ENCODE measurements at regions not wholly inside any gene's neighbourhood (a gene's known extent, or its start where the extent isn't known, plus 50 kb on each side); places are given as distances from the start of the nearest gene placed in this dataset.
"Not testable (repeated sequence)": the region's sequence is repeated elsewhere in the genome, so short reads cannot be mapped to it uniquely, and the experiment has no call there.

GRCh38 chr5:3105172-3105571, 353.7 kb upstream of the IRX2 start:
- no peak for DNase-seq (ENCODE audit: low read depth in 2 of 2)

GRCh38 chr5:3104429-3105060, 353.1 kb upstream of the IRX2 start:
- DNase-seq (ENCODE audit: low read depth in 2 of 2), result no peak

DNA sequence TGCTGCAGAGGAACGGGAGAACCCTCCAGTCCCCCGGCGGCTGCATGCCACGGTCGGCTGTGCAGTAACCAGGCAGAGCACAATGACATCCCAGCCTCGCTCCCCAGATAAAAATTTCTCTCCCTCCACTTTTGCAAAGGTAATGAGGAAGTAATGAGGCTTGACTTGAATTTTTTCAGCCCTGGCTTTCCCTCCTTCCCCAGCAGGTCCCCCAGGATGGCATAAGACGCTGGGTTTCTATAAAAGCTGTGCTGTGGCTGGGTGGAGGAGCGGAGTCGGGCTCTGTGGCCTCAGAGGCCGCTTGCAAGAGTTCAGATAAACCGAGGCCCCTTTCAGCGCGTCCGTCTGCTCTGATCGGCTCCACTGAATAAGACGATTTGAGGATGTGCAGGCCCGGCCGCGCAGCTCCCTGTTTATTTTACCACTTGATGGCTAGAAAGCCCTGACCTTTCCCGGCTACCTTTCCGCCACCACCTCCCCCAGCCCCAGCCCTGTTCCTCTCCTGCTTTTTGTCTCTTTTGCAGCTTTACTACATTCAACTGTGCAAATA, 351.9 kb upstream of the IRX2 start:
- DNase-seq (ENCODE audit: low read depth in 2 of 2), result no peak

DNA sequence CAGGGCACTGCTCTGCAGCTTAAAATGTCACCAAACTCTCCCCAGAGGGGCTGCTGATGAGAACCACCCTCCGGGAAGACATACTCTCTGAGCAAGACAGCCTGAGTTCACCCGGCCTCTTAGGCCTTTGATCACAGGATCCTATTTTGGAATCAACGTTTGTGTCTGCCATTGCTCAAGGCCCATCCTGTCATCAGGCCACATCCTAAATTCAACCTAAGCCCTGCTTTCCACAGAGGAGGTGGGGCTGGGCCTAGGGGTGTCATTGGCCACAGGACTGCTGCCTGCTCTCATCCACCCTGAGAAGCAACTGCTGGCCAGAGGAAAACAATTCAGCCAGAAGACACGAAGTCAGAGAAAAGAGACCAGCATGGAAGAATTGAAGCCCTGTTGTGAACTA, 351.1 kb upstream of the IRX2 start:
- no peak for DNase-seq (ENCODE audit: low read depth in 2 of 2)

DNA sequence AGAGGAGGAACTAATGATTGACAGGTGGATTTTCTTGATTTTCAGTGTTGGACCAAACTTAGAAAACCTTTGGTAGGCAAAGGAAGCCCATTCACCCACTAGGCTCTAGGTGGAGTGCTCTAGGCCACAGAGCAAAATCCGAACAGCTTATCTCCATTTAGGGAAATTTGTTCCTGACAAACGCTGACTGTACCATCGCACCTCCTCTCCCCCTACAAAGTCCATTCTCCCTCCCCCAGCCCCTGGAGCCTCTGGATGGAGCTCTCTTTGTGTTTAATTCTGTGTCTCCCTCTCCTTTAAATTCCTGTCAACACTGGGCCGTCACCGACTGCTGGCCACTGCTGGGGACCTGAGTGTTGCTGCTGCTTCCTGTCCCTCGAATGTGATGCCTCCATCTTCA, 350.1 kb upstream of the IRX2 start:
- DNase-seq (ENCODE audit: low read depth in 2 of 2), result no peak

GRCh38 chr5:3100921-3101551, 349.6 kb upstream of the IRX2 start:
- DNase-seq (ENCODE audit: low read depth in 2 of 2), result no peak

GRCh38 chr5:3099954-3100353, 348.5 kb upstream of the IRX2 start:
- DNase-seq (ENCODE audit: low read depth in 2 of 2), result no peak

GRCh38 chr5:3099526-3099925, 348.0 kb upstream of the IRX2 start:
- no peak for DNase-seq (ENCODE audit: low read depth in 2 of 2)

GRCh38 chr5:3098821-3099220, 347.3 kb upstream of the IRX2 start:
- DNase-seq (ENCODE audit: low read depth in 2 of 2), result no peak

DNA sequence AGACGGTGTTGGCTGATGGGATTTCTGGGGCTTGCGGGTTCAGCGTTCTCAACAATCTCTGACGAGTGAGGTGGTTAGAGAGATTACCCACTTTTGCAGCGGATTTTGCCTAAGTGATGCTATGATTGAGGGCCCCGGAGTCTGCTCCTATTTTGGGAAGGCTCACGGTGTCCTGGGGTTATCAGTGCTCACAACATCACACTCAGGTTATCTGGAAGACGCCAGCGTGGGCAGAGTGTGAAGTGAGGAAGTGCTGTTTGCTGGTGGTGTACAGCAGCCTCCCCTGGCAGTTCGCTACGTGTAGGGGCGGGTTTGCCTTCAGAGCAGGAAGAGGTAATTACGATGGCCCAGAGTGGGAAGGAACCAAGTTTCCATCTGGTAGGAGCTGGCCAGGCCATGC, 341.2 kb upstream of the IRX2 start:
- DNase-seq (ENCODE audit: low read depth in 2 of 2), result no peak

GRCh38 chr5:3092211-3092610, 340.7 kb upstream of the IRX2 start:
- no peak for DNase-seq (ENCODE audit: low read depth in 2 of 2)

DNA sequence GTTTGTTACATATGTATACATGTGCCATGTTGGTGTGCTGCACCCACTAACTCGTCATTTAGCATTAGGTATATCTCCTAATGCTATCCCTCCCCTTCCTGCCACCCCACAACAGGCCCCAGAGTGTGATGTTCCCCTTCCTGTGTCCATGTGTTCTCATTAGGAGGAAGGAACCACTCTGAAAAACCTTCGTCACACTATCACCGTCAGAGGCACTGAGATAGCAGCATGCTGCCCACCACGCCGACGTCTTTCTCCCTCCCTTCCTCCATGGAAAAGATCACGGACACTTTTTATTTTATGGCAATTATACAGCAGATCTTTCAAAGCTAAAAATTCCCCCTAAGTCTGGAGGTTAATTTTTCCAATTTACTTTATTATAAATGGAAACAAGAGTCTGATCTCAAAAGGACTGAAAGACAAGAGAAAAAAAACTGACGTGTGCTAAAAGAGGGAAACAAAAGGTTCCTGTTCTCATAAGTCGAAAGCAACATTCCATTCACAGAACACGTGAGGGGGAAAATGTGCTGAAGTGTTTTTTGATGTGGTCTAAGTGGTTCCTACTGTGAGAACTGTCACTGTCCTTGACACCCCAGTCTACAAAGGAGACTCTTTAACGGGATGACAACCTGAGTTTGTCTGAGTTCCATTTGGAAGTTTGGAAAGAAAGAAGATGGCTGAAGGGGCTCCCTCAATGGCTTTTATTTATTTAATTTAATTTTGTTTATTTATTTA, 339.7 kb upstream of the IRX2 start:
- no peak for DNase-seq (ENCODE audit: low read depth in 2 of 2)

DNA sequence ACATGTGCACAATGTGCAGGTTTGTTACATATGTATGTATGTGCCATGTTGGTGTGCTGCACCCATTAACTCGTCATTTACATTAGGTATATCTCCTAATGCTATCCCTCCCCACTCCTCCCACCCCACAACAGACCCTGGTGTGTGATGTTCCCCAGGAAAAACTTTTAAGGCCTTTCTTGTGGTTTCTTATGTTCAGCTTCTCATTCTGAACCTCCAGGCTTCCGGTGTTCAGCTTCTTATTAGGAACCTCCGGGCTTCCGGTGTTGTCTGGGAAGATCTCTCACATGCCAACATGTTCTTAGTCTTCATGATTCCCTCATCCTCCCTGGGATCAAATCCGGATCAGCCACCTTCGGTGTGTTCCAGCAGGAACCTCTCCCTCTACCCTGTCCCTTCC, 338.8 kb upstream of the IRX2 start:
- not testable (repeated sequence) for DNase-seq (ENCODE audit: low read depth in 2 of 2)

DNA sequence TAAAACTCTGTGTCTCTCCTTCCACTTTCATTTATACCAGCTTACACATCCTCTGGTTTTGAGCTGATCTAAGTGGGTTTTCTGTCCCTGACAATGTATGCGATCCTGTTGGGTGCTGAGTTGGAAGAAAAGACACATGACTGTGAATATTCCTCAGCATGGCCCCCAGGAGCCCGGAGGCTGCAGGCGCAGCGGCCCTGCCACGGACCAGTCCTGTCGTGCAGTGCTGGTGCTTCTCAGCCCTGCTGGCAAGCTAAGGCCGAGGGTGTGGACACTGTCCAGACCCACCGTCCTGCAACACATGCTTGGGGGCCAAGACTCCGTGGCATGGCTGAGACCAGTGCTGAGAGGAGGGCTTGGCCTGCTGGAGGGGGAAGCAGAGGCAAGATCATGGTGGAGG, 328.9 kb upstream of the IRX2 start:
- DNase-seq (ENCODE audit: low read depth in 2 of 2), result no peak

GRCh38 chr5:3077684-3078083, 326.2 kb upstream of the IRX2 start:
- no peak for DNase-seq (ENCODE audit: low read depth in 2 of 2)

DNA sequence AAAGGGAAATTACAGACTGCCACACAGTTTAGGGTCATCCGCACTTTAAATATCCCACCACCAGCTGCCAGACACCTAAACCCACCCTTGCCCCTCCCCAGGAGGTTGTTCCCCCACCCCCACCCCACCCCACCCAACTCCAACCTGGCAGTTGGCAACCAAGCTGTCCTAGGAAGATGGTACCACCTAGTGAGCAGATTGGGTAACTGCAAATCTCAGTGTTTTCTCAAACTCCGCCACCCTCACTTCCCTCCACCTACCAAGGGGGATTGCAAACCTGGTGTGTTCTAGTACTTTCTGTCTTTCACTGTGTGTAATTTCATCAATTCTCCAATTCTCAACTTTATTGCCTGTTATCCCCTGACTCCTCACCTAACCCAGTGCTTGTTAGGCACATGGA, 323.8 kb upstream of the IRX2 start:
- no peak for DNase-seq (ENCODE audit: low read depth in 2 of 2)

DNA sequence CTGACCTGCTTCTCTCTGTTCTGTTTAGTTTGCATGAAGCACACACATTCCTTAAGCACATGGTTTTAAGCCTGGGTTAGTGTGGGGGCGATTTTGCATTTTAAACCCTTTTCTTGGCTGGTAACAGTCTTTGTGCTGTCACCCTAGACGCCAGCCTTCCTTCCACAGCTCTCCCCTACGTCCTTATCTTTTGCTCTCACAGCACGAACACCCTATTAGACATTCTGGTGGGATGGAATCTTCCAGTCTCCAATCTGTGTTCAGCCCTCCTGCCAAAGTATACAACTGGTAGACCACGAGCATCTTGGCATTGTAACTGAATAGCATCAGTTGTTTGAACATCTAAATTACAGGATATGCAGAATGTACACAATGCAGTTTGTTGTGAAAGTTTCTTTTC, 316.9 kb upstream of the IRX2 start:
- DNase-seq (ENCODE audit: low read depth in 2 of 2), result no peak

GRCh38 chr5:3060283-3060682, 308.8 kb upstream of the IRX2 start:
- DNase-seq (ENCODE audit: low read depth in 2 of 2), result no peak

- DNase-seq (ENCODE audit: low read depth in 2 of 2), result no peak
Observed at GRCh38 chr5:3059488-3059887, 308.0 kb upstream of the IRX2 start.

- DNase-seq (ENCODE audit: low read depth in 2 of 2), result no peak
Observed at GRCh38 chr5:3058942-3059341, 307.5 kb upstream of the IRX2 start.

DNA sequence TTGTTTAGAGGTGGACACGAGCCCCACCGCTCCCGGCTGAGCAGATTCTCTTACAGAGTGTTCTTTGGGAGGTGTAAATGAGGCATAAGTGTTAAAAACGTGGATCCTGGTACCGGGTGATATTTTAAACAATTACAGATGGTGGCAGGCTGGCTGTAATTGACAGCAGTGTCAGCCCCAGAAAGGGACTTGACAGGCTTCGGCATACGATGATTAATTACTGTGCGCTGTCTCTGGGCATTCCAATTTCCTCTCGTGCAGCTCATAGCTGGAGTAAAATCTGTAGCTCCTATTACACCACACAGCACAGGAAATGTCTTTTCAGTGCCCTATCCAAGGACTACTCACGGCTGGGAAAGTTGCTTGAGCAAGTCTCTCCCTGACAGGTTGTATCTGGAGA, 305.4 kb upstream of the IRX2 start:
- no peak for DNase-seq (ENCODE audit: low read depth in 2 of 2)

GRCh38 chr5:3051400-3051799, 299.9 kb upstream of the IRX2 start:
- no peak for DNase-seq (ENCODE audit: low read depth in 2 of 2)

GRCh38 chr5:3050863-3051262, 299.4 kb upstream of the IRX2 start:
- no peak for DNase-seq (ENCODE audit: low read depth in 2 of 2)
